ENCODE measurements at regions not wholly inside any gene's neighbourhood (a gene's known extent, or its start where the extent isn't known, plus 50 kb on each side); places are given as distances from the start of the nearest gene placed in this dataset.

GRCh38 chr4:128660361-128661215 is 148.9 kb upstream of the JADE1 start:
- TF ChIP-seq CTCF (IDR thresholded peaks at IDR 0.05; ENCODE audit: extremely low read depth, missing control alignments), result no peak
- no peak for DNase-seq (ENCODE audit: low spot score)

GRCh38 chr4:128658214-128658631 is 151.3 kb upstream of the JADE1 start:
- DNase-seq (ENCODE audit: low spot score), result no peak
- no peak for TF ChIP-seq CTCF (IDR thresholded peaks at IDR 0.05; ENCODE audit: extremely low read depth, missing control alignments)

- no peak for TF ChIP-seq CTCF (IDR thresholded peaks at IDR 0.05; ENCODE audit: extremely low read depth, missing control alignments)
- no peak for DNase-seq (ENCODE audit: low spot score)
Measured at GRCh38 chr4:128657638-128658037, 151.9 kb upstream of the JADE1 start.

GRCh38 chr4:128654465-128654864 is 155.0 kb upstream of the JADE1 start:
- no peak for DNase-seq (ENCODE audit: low spot score)
- TF ChIP-seq CTCF (IDR thresholded peaks at IDR 0.05; ENCODE audit: extremely low read depth, missing control alignments), result no peak

GRCh38 chr4:128653527-128654444 is 155.7 kb upstream of the JADE1 start:
- no peak for TF ChIP-seq CTCF (IDR thresholded peaks at IDR 0.05; ENCODE audit: extremely low read depth, missing control alignments)

GRCh38 chr4:128649575-128650205 is 159.8 kb upstream of the JADE1 start:
- TF ChIP-seq CTCF (IDR thresholded peaks at IDR 0.05; ENCODE audit: extremely low read depth, missing control alignments), result no peak
- no peak for DNase-seq (ENCODE audit: low spot score)

More at GRCh38 chr4:128653527-128654444, 155.7 kb upstream of the JADE1 start:
- no peak for DNase-seq (ENCODE audit: low spot score)

Measured in GM20000 (cell line).